NCI-H146 treated with DMSO at 0.1 percent for 48 hours (cell line): ENCODE measurements at regions not wholly inside any gene's neighbourhood (a gene's known extent, or its start where the extent isn't known, plus 50 kb on each side); places are given as distances from the start of the nearest gene placed in this dataset.
"Not testable (repeated sequence)": the region's sequence is repeated elsewhere in the genome, so short reads cannot be mapped to it uniquely, and the experiment has no call there.

Source experiments
- DNase-seq: peaks from one replicate; lab custom pipeline; 2025; ENCODE audit not compliant: unreplicated experiment; lab: John Stamatoyannopoulos, UW

GRCh38 chr1:21385022-21385421 is 54.9 kb upstream of the NBPF3 start:
- DNase-seq = no peak

- no peak for DNase-seq
Measured at GRCh38 chr1:21384620-21385019, 55.3 kb upstream of the NBPF3 start.

GRCh38 chr1:21383785-21384401 is 56.0 kb upstream of the NBPF3 start:
- DNase-seq = no peak

- no peak for DNase-seq
Measured at GRCh38 chr1:21381354-21381753, 58.6 kb upstream of the NBPF3 start.

GRCh38 chr1:21380147-21380546 is 59.8 kb upstream of the NBPF3 start:
- not testable (repeated sequence) for DNase-seq

GRCh38 chr1:21379571-21379970 is 60.4 kb upstream of the NBPF3 start:
- no peak for DNase-seq

GRCh38 chr1:21378705-21379494 is 61.0 kb upstream of the NBPF3 start:
- DNase-seq = no peak

GRCh38 chr1:21372383-21372782 is 67.6 kb upstream of the NBPF3 start:
- no peak for DNase-seq

GRCh38 chr1:21369905-21370304 is 70.0 kb upstream of the NBPF3 start:
- no peak for DNase-seq

GRCh38 chr1:21368515-21369289 is 71.2 kb upstream of the NBPF3 start:
- DNase-seq = peak; percentile 56

GRCh38 chr1:21367973-21368514 is 71.9 kb upstream of the NBPF3 start:
- DNase-seq = not testable (repeated sequence)

GRCh38 chr1:21366288-21366687 is 73.6 kb upstream of the NBPF3 start:
- DNase-seq = no peak

- no peak for DNase-seq
Measured at GRCh38 chr1:21365036-21365435, 74.8 kb upstream of the ECE1 start.

GRCh38 chr1:21362096-21362495 is 71.8 kb upstream of the ECE1 start:
- DNase-seq = no peak

- no peak for DNase-seq
Measured at GRCh38 chr1:21361506-21361905, 71.2 kb upstream of the ECE1 start.

GRCh38 chr1:21357161-21357560 is 66.9 kb upstream of the ECE1 start:
- no peak for DNase-seq

GRCh38 chr1:21355956-21356355 is 65.7 kb upstream of the ECE1 start:
- DNase-seq = no peak

GRCh38 chr1:21352586-21352985 is 62.3 kb upstream of the ECE1 start:
- no peak for DNase-seq

- DNase-seq = no peak
Measured at GRCh38 chr1:21351901-21352300, 61.6 kb upstream of the ECE1 start.

GRCh38 chr1:21350202-21350885 is 60.1 kb upstream of the ECE1 start:
- no peak for DNase-seq

- no peak for DNase-seq
Measured at GRCh38 chr1:21349693-21350092, 59.4 kb upstream of the ECE1 start.
